ENCODE measurements at regions not wholly inside any gene's neighbourhood (a gene's known extent, or its start where the extent isn't known, plus 50 kb on each side); places are given as distances from the start of the nearest gene placed in this dataset.

- TF ChIP-seq HMGXB4 (CRISPR knock-in tag; IDR thresholded peaks at IDR 0.05; ENCODE audit: borderline replicate concordance in 1 of 2, low read depth in 1 of 2) (no peak), CBX2 (IDR thresholded peaks at IDR 0.05; ENCODE audit: low read depth, low read length) (no peak), CBX2 (CRISPR knock-in tag; IDR thresholded peaks at IDR 0.05; ENCODE audit: low read depth) (no peak), NR2C2 (CRISPR knock-in tag; IDR thresholded peaks at IDR 0.05; ENCODE audit: borderline replicate concordance) (no peak)
These were observed 275.8 kb upstream of the NR3C2 start (continued) for GRCh38 chr4:148717988-148718387.

DNA sequence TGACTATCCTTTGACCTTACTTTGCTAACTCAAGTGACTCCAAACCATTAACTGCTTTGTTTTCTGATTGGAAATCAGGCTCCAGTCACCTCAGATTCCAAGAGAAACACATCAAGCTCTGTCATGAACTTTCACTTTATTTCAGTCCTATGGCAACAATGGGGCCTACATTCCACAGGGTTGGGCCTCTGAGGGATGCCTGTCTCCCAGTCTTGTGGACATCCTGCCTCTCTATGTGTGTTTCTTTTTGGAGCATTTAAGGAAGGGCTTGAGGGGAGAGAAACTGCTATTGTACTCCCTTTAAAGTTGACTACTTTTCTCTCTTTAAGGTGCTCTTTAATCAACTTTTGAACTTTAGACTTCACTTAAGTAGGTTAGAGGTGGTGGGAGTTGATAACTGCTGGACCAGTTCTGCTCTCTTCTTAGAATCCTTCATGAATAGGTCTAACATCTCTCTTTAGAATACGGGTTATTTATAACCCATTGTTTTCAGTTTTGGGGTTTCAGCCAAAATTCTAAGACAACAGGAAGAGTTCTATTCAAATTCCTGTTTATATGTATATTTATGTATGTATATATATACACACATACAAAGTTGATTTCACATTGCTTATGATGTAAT, 274.3 kb upstream of the NR3C2 start:
- H3K4me3 ChIP-seq (replicated peaks in 1 of 3; ENCODE audit: insufficient read depth in 1 of 3, low read depth in 2 of 3, low read length in 3 of 3) = no peak overlapping the region
- in situ Hi-C loops (cut with HindIII; ENCODE audit: extremely low pct_ligation_motif_present, low pct_unique_long_range_greater_than_20kb) (no loop called here), intact Hi-C loops (cut with micrococcal nuclease; ENCODE audit: unreplicated experiment) (no loop called here)
- no peak overlapping the region for H2AFZ ChIP-seq (ENCODE audit: low read length)
- no peak for FAIRE-seq
- TF ChIP-seq ZNF280B (CRISPR knock-in tag; IDR thresholded peaks at IDR 0.05; ENCODE audit: borderline replicate concordance) (no peak), ELF4 (CRISPR knock-in tag; IDR thresholded peaks at IDR 0.05; ENCODE audit: borderline replicate concordance) (no peak), BHLHE40 (IDR thresholded peaks at IDR 0.05; ENCODE audit: low read length) (no peak), KDM6A (CRISPR knock-in tag; IDR thresholded peaks at IDR 0.05; ENCODE audit: low read depth) (no peak), PCBP1 (IDR thresholded peaks at IDR 0.05; ENCODE audit: borderline replicate concordance, low read depth, low read length) (no peak), KDM5B (CRISPR knock-in tag; IDR thresholded peaks at IDR 0.05; ENCODE audit: borderline replicate concordance) (no peak), MAFK (conservative IDR thresholded peaks at IDR 0.05 in 1 of 2, IDR thresholded peaks at IDR 0.05 in 1 of 2; ENCODE audit: low read length in 2 of 2) (no peak), DDIT3 (CRISPR knock-in tag; IDR thresholded peaks at IDR 0.05) (no peak), ATF3 (CRISPR knock-in tag; IDR thresholded peaks at IDR 0.05) (no peak)
- no peak for ATAC-seq
- no peaks in the 10 kb centered on the region for H4K20me1 ChIP-seq (ENCODE audit: insufficient read depth, low read length)
- 0% methylated on average over 1 of the region's 1 CpG for WGBS (ENCODE audit: low lambda C conversion rate)
- DNase-seq (ENCODE audit: low spot score) = no peak
- H3K36me3 ChIP-seq (replicated peaks in 1 of 2; ENCODE audit: control insufficient read depth in 1 of 2, insufficient read depth in 2 of 2, low read length in 2 of 2) = no peaks in the 10 kb centered on the region
- no peak overlapping the region for H3K27ac ChIP-seq (ENCODE audit: extremely low read length, insufficient read depth, low read length)
- CTCF ChIA-PET (ENCODE audit: low intra/inter-chr PET ratio, low total read pairs) = no interaction called here
- no peaks in the 10 kb centered on the region for H3K4me1 ChIP-seq (ENCODE audit: insufficient read depth, low read length)
- no peak overlapping the region for H3K9ac ChIP-seq (ENCODE audit: insufficient read depth, low read depth, low read length)
- BruUV-seq (replicated peaks) = no TSS peak
- no peaks in the 10 kb centered on the region for H3K27me3 ChIP-seq (ENCODE audit: control insufficient read depth in 1 of 2, insufficient read depth in 2 of 2, low read length in 2 of 2)
- POLR2A ChIA-PET = no interaction called here
- H3K9me3 ChIP-seq (ENCODE audit: low read length) = peaks cover 16% of the 10 kb centered on the region; the same call in 1 of the 2 replicates
- no peaks in the 10 kb centered on the region for H3K79me2 ChIP-seq (ENCODE audit: insufficient read depth, low read length)
- no peak overlapping the region for H3K4me2 ChIP-seq (ENCODE audit: low read depth, low read length)

All from HepG2 (cell line).